Erythroblast (primary cell): ENCODE measurements at regions not wholly inside any gene's neighbourhood (a gene's known extent, or its start where the extent isn't known, plus 50 kb on each side); places are given as distances from the start of the nearest gene placed in this dataset.

ENCODE experiments used
- GATA1 ChIP-seq: IDR thresholded peaks from 2 replicates; pipeline ENCODE4 v1.6.1; 2011; ENCODE audit warnings: low read depth, mild to moderate bottlenecking, control low read depth, low read length, moderate library complexity
- POLR2A ChIP-seq: IDR thresholded peaks from 2 replicates; pipeline ENCODE4 v1.6.1; 2011; ENCODE audit warnings: mild to moderate bottlenecking, low read length

GRCh38 chr19:28037186-28037585, 1175.8 kb downstream of the UQCRFS1 start:
- TF ChIP-seq POLR2A (no peak), GATA1 (no peak)
